Vagina (tissue), 2 donors: ENCODE measurements at regions not wholly inside any gene's neighbourhood (a gene's known extent, or its start where the extent isn't known, plus 50 kb on each side); places are given as distances from the start of the nearest gene placed in this dataset.

Experiments used
- DNase-seq, 2 donors: peaks; one replicate each; pipeline ENCODE4 v3.0.0-alpha.2; 2017; ENCODE audit errors: extremely low spot score in 2 of 2
- H3K27ac ChIP-seq: fragments of 200-600 bp; sonication (generic); one replicate; pipeline ENCODE4 v1.5.1; 2019
- H3K27me3 ChIP-seq: fragments of 200-600 bp; sonication (generic); one replicate; pipeline ENCODE4 v1.5.1; 2019
- H3K36me3 ChIP-seq, 2 donors: fragments of 200-600 bp; sonication (generic); one replicate each; pipeline ENCODE4 v1.5.1; 2017 to 2019
- H3K4me1 ChIP-seq: fragments of 200-600 bp; sonication (generic); one replicate; pipeline ENCODE4 v1.5.1; 2019
- H3K4me3 ChIP-seq, 2 donors: fragments of 200-600 bp; sonication (generic); 1 replicate in 1 of 2; 2 replicates in 1 of 2; pipeline ENCODE4 v1.5.1; 2016 to 2019
- H3K9me3 ChIP-seq: fragments of 200-600 bp; sonication (generic); one replicate; pipeline ENCODE4 v1.5.1; 2019
- CTCF ChIP-seq, 3 experiments: fragments of 450-650 bp in 2 of 3; fragments of 200-600 bp in 1 of 3; sonication (generic) in 1 of 3; IDR thresholded peaks; one replicate each; pipeline ENCODE4 v1.5.1; 2017 to 2019; ENCODE audit warnings: antibody characterized with exemption in 3 of 3, mild to moderate bottlenecking in 2 of 3, moderate library complexity in 2 of 3
- POLR2A ChIP-seq, 2 donors: fragments of 450-650 bp; IDR thresholded peaks; one replicate each; pipeline ENCODE4 v1.6.1; 2017; ENCODE audit warnings: antibody characterized with exemption in 2 of 2, mild to moderate bottlenecking in 2 of 2, moderate library complexity in 2 of 2
- POLR2AphosphoS5 ChIP-seq, 2 donors: sonication (generic); formaldehyde crosslinking; IDR thresholded peaks; one replicate each; pipeline ENCODE4 v1.9.0; 2017; ENCODE audit warnings: antibody characterized with exemption in 2 of 2, mild to moderate bottlenecking in 2 of 2, low read depth in 1 of 2; ENCODE audit not compliant: insufficient read depth in 1 of 2
- intact Hi-C: fragments of 100-400 bp; cut with DNase I; formaldehyde crosslinking; loops from one replicate; pipeline ENCODE4 v1.15.1; 2023

- H3K27me3 ChIP-seq, result no peaks in the 10 kb centered on the region
- no peak for TF ChIP-seq POLR2AphosphoS5 (IDR thresholded peaks at IDR 0.05; ENCODE audit: insufficient read depth in 1 of 2, low read depth in 1 of 2)
- TF ChIP-seq POLR2A (IDR thresholded peaks at IDR 0.05), result no peak
- TF ChIP-seq CTCF (IDR thresholded peaks at IDR 0.05), result no peak
- no peak for DNase-seq
- intact Hi-C loops, result no loop called here
- no peak overlapping the region for H3K27ac ChIP-seq
- H3K4me3 ChIP-seq, result no peak overlapping the region
- no peaks in the 10 kb centered on the region for H3K9me3 ChIP-seq
- no peaks in the 10 kb centered on the region for H3K36me3 ChIP-seq
- H3K4me1 ChIP-seq, result no peaks in the 10 kb centered on the region
Measured at GRCh38 chr18:40553029-40553428, 1402.0 kb upstream of the PIK3C3 start.

GRCh38 chr18:40546875-40547274 is 1408.2 kb upstream of the PIK3C3 start:
- no peaks in the 10 kb centered on the region for H3K4me1 ChIP-seq
- no peak overlapping the region for H3K4me3 ChIP-seq
- no peak overlapping the region for H3K27ac ChIP-seq
- H3K36me3 ChIP-seq, result no peaks in the 10 kb centered on the region
- no peaks in the 10 kb centered on the region for H3K27me3 ChIP-seq
- intact Hi-C loops, result no loop called here
- TF ChIP-seq CTCF (IDR thresholded peaks at IDR 0.05) (no peak), POLR2AphosphoS5 (IDR thresholded peaks at IDR 0.05; ENCODE audit: insufficient read depth in 1 of 2, low read depth in 1 of 2) (no peak), POLR2A (IDR thresholded peaks at IDR 0.05) (no peak)
- H3K9me3 ChIP-seq, result no peaks in the 10 kb centered on the region
- no peak for DNase-seq

- H3K4me1 ChIP-seq, result no peaks in the 10 kb centered on the region
- no peak for TF ChIP-seq CTCF (IDR thresholded peaks at IDR 0.05)
- TF ChIP-seq POLR2AphosphoS5 (IDR thresholded peaks at IDR 0.05; ENCODE audit: insufficient read depth in 1 of 2, low read depth in 1 of 2), result no peak
- no peak for TF ChIP-seq POLR2A (IDR thresholded peaks at IDR 0.05)
- intact Hi-C loops, result no loop called here
- H3K36me3 ChIP-seq, result no peaks in the 10 kb centered on the region
- H3K9me3 ChIP-seq, result no peaks in the 10 kb centered on the region
- H3K4me3 ChIP-seq, result no peak overlapping the region
- no peaks in the 10 kb centered on the region for H3K27me3 ChIP-seq
- DNase-seq, result no peak
- no peak overlapping the region for H3K27ac ChIP-seq
Measured at GRCh38 chr18:40534723-40535122, 1420.3 kb upstream of the PIK3C3 start.

GRCh38 chr18:40532046-40532445 is 1423.0 kb upstream of the PIK3C3 start:
- H3K4me3 ChIP-seq, result no peak overlapping the region
- no peaks in the 10 kb centered on the region for H3K4me1 ChIP-seq
- H3K27ac ChIP-seq, result no peak overlapping the region
- H3K9me3 ChIP-seq, result no peaks in the 10 kb centered on the region
- TF ChIP-seq CTCF (IDR thresholded peaks at IDR 0.05) (no peak), POLR2AphosphoS5 (IDR thresholded peaks at IDR 0.05; ENCODE audit: insufficient read depth in 1 of 2, low read depth in 1 of 2) (no peak), POLR2A (IDR thresholded peaks at IDR 0.05) (no peak)
- intact Hi-C loops, result no loop called here
- no peaks in the 10 kb centered on the region for H3K36me3 ChIP-seq
- no peak for DNase-seq
- H3K27me3 ChIP-seq, result no peaks in the 10 kb centered on the region

- no peak for TF ChIP-seq CTCF (IDR thresholded peaks at IDR 0.05)
- Histone ChIP-seq H3K9me3 (no peaks in the 10 kb centered on the region), H3K4me3 (no peak overlapping the region), H3K4me1 (no peaks in the 10 kb centered on the region), H3K36me3 (no peaks in the 10 kb centered on the region), H3K27ac (no peak overlapping the region), H3K27me3 (no peaks in the 10 kb centered on the region)
- no peak for DNase-seq
- intact Hi-C loops, result no loop called here
Measured at GRCh38 chr18:40531051-40531450, 1424.0 kb upstream of the PIK3C3 start.
